PC-9 (cell line): ENCODE measurements at regions not wholly inside any gene's neighbourhood (a gene's known extent, or its start where the extent isn't known, plus 50 kb on each side); places are given as distances from the start of the nearest gene placed in this dataset.

ENCODE experiments used
- BruUV-seq: library from RNA; stranded (reverse); fragments of 400-500 nt; replicated peaks from 2 replicates; lab custom pipeline; 2021; lab: Mats Ljungman, UMichigan
- CTCF ChIA-PET: fragments of 300-600 bp; sonication (Branson Sonifier 250); formaldehyde crosslinking; loops from one replicate; lab custom pipeline; 2022; ENCODE audit warnings: antibody characterized with exemption; lab: Charles Lee
- POLR2A ChIA-PET: fragments of 300-600 bp; sonication (Branson Sonifier 250); formaldehyde crosslinking; loops from one replicate; lab custom pipeline; 2022; ENCODE audit warnings: antibody characterized with exemption; ENCODE audit not compliant: unreplicated experiment; lab: Charles Lee
- DNase-seq, 2 experiments: peaks; one replicate each; pipeline versions ENCODE4 v3.0.0 to v3.0.0-alpha.2; 2015 to 2022; ENCODE audit warnings: mixed read lengths in 1 of 2
- H2AFZ ChIP-seq: fragments of 200-600 bp; sonication (generic); 2 replicates; pipeline ENCODE4 v1.8.1; 2017; ENCODE audit warnings: antibody characterized with exemption
- H3F3A ChIP-seq: fragments of 200-600 bp; sonication (generic); 2 replicates; pipeline ENCODE4 v1.8.1; 2017; ENCODE audit warnings: antibody characterized with exemption, mild to moderate bottlenecking, low read depth; ENCODE audit not compliant: insufficient read depth
- H3K27ac ChIP-seq: fragments of 200-600 bp; sonication (generic); 2 replicates; pipeline ENCODE4 v1.6.1; 2016; ENCODE audit warnings: mixed run types
- H3K27me3 ChIP-seq: fragments of 200-600 bp; sonication (generic); 2 replicates; pipeline ENCODE4 v1.6.1; 2016; ENCODE audit warnings: low read depth, mixed run types; ENCODE audit not compliant: insufficient read depth
- H3K36me3 ChIP-seq: fragments of 200-600 bp; sonication (generic); 2 replicates; pipeline ENCODE4 v1.6.1; 2016; ENCODE audit warnings: low read depth, mixed run types
- H3K4me1 ChIP-seq: fragments of 200-600 bp; sonication (generic); replicated peaks from 2 replicates; pipeline ENCODE4 v1.6.1; 2016; ENCODE audit warnings: mixed run types; ENCODE audit not compliant: insufficient read depth
- H3K4me2 ChIP-seq: fragments of 200-600 bp; sonication (generic); 2 replicates; pipeline ENCODE4 v1.6.1; 2017; ENCODE audit warnings: mixed run types
- H3K4me3 ChIP-seq: fragments of 200-600 bp; sonication (generic); 2 replicates; pipeline ENCODE4 v1.6.1; 2016; ENCODE audit warnings: mixed run types
- H3K79me2 ChIP-seq: fragments of 200-600 bp; sonication (generic); 2 replicates; pipeline ENCODE4 v1.6.1; 2017; ENCODE audit warnings: low read depth, mixed run types
- H3K9me2 ChIP-seq: fragments of 200-600 bp; sonication (generic); 2 replicates; pipeline ENCODE4 v1.8.1; 2017; ENCODE audit warnings: mild to moderate bottlenecking; ENCODE audit not compliant: insufficient read depth
- H3K9me3 ChIP-seq: fragments of 200-600 bp; sonication (generic); 2 replicates; pipeline ENCODE4 v1.8.1; 2016; ENCODE audit warnings: low read depth; ENCODE audit not compliant: insufficient read depth
- H4K20me1 ChIP-seq: fragments of 200-600 bp; sonication (generic); 2 replicates; pipeline ENCODE4 v1.8.1; 2017; ENCODE audit not compliant: insufficient read depth
- CTCF ChIP-seq: fragments of 200-600 bp; sonication (generic); conservative IDR thresholded peaks from 2 replicates; pipeline ENCODE4 v1.6.1; 2017; ENCODE audit warnings: mixed run types, antibody characterized with exemption, mild to moderate bottlenecking, moderate library complexity
- EZH2 ChIP-seq: fragments of 200-600 bp; sonication (generic); IDR thresholded peaks from 2 replicates; pipeline ENCODE4 v1.8.0; 2017; ENCODE audit warnings: antibody characterized with exemption, low read depth
- intact Hi-C: fragments of 100-400 bp; cut with micrococcal nuclease; formaldehyde crosslinking; loops from one replicate; pipeline ENCODE4 v1.10.0; 2022; ENCODE audit not compliant: unreplicated experiment

GRCh38 chr6:121668259-121668658, 232.8 kb downstream of the GJA1 start:
- intact Hi-C loops = no loop called here
- CTCF ChIA-PET = no interaction called here
- no peaks in the 10 kb centered on the region for H3K36me3 ChIP-seq
- POLR2A ChIA-PET = no interaction called here
- no peaks in the 10 kb centered on the region for H3K27me3 ChIP-seq
- H3K9me3 ChIP-seq = peaks cover 34% of the 10 kb centered on the region
- no peak overlapping the region for H3K4me2 ChIP-seq
- H3F3A ChIP-seq = no peaks in the 10 kb centered on the region
- H3K79me2 ChIP-seq = no peaks in the 10 kb centered on the region
- no peak overlapping the region for H2AFZ ChIP-seq
- DNase-seq = no peak
- H3K9me2 ChIP-seq = no peaks in the 10 kb centered on the region
- H3K4me1 ChIP-seq = peaks cover 17% of the 10 kb centered on the region
- no peak overlapping the region for H3K4me3 ChIP-seq
- no peak overlapping the region for H3K27ac ChIP-seq
- BruUV-seq = no TSS peak
- H4K20me1 ChIP-seq = no peaks in the 10 kb centered on the region
- TF ChIP-seq CTCF (no peak), EZH2 (no peak)

GRCh38 chr6:121670511-121670910, 235.1 kb downstream of the GJA1 start:
- Histone ChIP-seq H4K20me1 (no peaks in the 10 kb centered on the region), H3K27me3 (no peaks in the 10 kb centered on the region), H3K9me2 (no peaks in the 10 kb centered on the region), H3K36me3 (no peaks in the 10 kb centered on the region), H2AFZ (no peak overlapping the region), H3K4me1 (peaks cover 17% of the 10 kb centered on the region), H3K4me2 (no peak overlapping the region), H3K9me3 (peaks cover 28% of the 10 kb centered on the region), H3F3A (no peaks in the 10 kb centered on the region), H3K79me2 (no peaks in the 10 kb centered on the region), H3K27ac (no peak overlapping the region), H3K4me3 (no peak overlapping the region)
- CTCF ChIA-PET = interaction anchor here (0.5 to 0.6 kb wide), 2 partner anchors 9 to 179 kb away, joined by 5 to 6 read pairs; no protein-coding TSS in a partner anchor
- TF ChIP-seq EZH2 (no peak), CTCF (no peak)
- DNase-seq = no peak
- BruUV-seq = no TSS peak
- intact Hi-C loops = no loop called here
- POLR2A ChIA-PET = no interaction called here

- Histone ChIP-seq H3F3A (no peaks in the 10 kb centered on the region), H3K4me1 (no peaks in the 10 kb centered on the region), H3K79me2 (no peaks in the 10 kb centered on the region), H3K9me2 (no peaks in the 10 kb centered on the region), H3K9me3 (no peaks in the 10 kb centered on the region), H3K36me3 (no peaks in the 10 kb centered on the region), H3K4me3 (no peak overlapping the region), H3K27me3 (no peaks in the 10 kb centered on the region), H4K20me1 (no peaks in the 10 kb centered on the region), H3K27ac (no peak overlapping the region), H2AFZ (no peak overlapping the region), H3K4me2 (no peak overlapping the region)
- intact Hi-C loops = no loop called here
- POLR2A ChIA-PET = no interaction called here
- TF ChIP-seq CTCF = no peak
- no peak for TF ChIP-seq EZH2
- CTCF ChIA-PET = no interaction called here
- no peak for DNase-seq
- BruUV-seq = no TSS peak
These were observed 242.1 kb downstream of the GJA1 start for GRCh38 chr6:121677571-121677970.
